ENCODE measurements at regions not wholly inside any gene's neighbourhood (a gene's known extent, or its start where the extent isn't known, plus 50 kb on each side); places are given as distances from the start of the nearest gene placed in this dataset.

DNA sequence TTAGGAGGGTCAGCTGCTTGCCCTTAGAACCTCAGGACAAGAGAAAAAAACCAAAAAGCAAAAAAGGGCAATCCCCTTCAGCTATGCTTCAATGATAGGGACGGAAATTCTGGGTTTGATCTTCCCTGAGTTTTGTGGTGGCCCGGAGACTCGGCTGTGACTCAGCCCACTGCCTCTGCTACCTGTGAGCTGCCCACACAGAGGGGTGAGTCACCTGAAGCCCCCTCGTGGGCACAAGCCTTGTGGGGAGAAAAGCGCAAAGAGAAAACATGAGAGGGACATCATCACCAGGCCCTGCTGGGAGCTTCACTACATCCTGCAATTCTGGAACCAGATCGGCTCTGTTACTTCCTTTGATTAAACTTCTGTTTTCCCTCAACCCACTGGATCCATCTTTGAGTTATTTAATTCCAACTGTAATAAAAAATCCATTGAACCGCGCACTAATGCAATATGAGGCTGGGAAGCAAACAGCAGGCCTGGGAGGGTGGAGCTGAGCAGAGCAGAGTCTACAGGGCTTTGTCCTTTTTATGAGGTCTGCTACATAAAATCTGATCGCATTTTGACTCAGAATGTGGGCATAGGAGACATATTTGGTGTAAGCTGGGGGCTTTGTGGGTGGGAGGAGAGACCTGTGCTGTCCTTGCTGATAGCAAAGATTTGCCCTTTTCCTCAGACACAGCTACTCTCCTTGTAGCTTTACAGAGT, 58.7 kb upstream of the STUM start:
- in situ Hi-C loops (cut with MboI; ENCODE audit: low sequenced_read_pairs) = loop anchor here (10.0 kb wide), 1 partner anchor 55 kb away; no protein-coding TSS in a partner anchor

DNA sequence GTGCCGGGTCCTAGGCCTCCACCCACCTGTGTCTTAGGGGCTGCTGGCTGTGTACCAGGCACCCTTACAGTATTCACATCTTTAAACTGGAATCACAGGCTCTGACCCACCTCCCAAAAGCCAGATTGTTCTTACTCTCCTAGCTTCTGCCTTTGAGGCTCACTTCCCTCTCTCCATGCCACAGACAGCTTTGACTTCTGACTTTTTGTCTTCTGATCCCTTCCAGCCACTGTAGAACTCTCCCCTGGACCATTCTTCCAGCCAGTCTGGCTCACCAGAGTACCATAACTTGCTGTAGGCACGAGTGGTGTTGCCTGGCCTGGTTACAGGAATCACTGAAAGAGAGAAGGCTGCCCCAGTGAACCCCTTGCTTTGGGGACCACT, 58.1 kb upstream of the STUM start:
- in situ Hi-C loops (cut with MboI; ENCODE audit: low sequenced_read_pairs) = loop anchor here (10.0 kb wide), 1 partner anchor 56 kb away; no protein-coding TSS in a partner anchor

DNA sequence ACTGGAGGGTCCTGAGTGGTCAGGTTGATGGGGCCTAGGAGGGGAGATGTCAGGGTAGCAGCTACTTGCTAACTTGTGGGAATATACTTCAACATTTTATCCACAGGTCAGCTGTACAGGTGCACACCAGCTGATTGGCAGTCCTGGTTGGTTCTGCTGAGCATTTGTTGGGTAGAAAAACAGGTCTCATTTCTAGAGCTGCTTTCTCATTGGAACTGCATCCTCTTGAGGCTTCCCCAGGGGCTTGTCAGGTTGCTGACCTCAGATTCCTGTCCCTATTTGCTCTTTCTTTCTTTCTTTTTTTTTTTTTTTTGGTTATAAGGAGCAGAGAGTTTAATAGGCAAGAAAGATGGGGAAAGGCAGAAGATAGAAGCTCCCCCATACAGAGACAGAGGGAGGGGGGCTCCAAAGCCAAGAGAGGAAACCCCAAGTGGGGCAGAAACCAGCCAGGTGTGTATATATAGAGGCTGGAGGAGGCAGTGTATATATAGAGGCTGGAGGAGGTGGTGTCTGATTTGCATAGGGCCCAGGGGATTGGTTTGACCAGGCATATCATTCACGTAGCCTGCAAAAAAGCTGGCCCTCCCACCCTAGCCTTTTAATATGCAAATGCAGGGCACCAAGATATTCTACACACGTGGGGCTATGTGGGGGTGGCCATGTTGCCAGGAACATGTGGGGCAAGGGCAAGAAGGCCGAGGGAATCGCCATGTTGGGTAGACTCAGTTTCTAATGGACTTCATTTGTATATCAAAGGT, 57.3 kb upstream of the STUM start:
- in situ Hi-C loops (cut with MboI; ENCODE audit: low sequenced_read_pairs) = loop anchor here (10.0 kb wide), 1 partner anchor 56 kb away; no protein-coding TSS in a partner anchor

- in situ Hi-C loops (cut with MboI; ENCODE audit: low sequenced_read_pairs) = loop anchor here (10.0 kb wide), 1 partner anchor 58 kb away; no protein-coding TSS in a partner anchor
These were observed 56.0 kb upstream of the STUM start for GRCh38 chr1:226492426-226493137.

- in situ Hi-C loops (cut with MboI; ENCODE audit: low sequenced_read_pairs) = loop anchor here (10.0 kb wide), 1 partner anchor 59 kb away; no protein-coding TSS in a partner anchor
These were observed 54.4 kb upstream of the STUM start for GRCh38 chr1:226494092-226494609.

- in situ Hi-C loops (cut with MboI; ENCODE audit: low sequenced_read_pairs) = loop anchor here (10.0 kb wide), 1 partner anchor 61 kb away; no protein-coding TSS in a partner anchor
These were observed 52.8 kb upstream of the STUM start for GRCh38 chr1:226495716-226496115.

DNA sequence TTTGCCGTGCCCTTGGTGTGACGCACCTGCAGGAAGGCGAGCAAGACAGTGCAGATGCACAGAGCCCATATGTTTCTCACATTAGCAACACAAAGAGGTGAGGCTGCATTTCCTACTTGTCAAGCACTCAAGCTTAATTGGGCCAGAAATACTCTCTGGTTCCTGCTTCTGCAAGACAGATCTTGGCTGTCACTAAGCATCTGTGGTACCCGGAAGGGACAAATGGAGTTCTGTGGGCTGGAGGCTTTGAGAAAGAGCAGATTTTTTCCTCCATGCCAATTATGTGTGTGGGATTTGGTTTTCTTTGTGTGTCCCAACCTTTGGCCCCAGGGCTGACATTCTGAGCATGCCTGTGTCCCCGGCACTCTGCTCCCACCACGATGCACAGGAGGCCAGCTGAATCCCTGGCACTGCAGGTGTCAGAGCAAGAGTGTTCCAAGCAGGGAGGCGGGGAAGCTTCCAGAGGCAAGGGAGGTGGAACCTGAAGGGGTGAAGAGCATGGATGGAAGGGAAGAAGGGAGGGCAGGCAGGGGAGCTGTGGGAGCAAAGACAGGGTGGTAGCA, 52.0 kb upstream of the STUM start:
- in situ Hi-C loops (cut with MboI; ENCODE audit: low sequenced_read_pairs) = loop anchor here (10.0 kb wide), 1 partner anchor 62 kb away; no protein-coding TSS in a partner anchor

DNA sequence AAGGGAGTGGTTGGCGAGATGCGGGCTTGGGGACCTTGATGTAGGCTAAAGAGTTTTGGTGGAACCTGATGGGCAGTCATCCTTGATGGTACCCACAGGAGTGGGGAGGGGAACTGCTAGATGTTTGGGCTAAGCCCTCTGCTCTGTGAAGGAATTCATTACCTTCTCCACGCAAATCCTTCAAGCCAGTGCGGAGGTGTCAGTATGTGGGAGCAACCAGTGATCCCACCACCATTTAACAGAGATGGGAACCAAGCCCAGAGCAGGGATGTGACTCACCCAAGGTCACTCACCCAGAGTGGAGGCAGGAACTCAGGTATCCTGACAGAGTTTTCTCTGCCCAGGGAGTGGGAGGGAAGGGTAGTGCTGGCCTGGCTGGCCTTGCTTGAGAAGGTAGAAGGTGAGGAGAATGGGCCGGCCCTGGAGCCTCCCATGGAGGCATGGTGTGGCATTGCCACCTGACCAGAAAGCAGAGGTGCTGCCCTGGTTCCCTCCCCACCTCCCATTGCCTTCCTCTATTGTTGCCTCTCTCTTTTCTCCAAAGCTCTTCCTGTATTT, 51.2 kb upstream of the STUM start:
- in situ Hi-C loops (cut with MboI; ENCODE audit: low sequenced_read_pairs) = loop anchor here (10.0 kb wide), 1 partner anchor 63 kb away; no protein-coding TSS in a partner anchor

DNA sequence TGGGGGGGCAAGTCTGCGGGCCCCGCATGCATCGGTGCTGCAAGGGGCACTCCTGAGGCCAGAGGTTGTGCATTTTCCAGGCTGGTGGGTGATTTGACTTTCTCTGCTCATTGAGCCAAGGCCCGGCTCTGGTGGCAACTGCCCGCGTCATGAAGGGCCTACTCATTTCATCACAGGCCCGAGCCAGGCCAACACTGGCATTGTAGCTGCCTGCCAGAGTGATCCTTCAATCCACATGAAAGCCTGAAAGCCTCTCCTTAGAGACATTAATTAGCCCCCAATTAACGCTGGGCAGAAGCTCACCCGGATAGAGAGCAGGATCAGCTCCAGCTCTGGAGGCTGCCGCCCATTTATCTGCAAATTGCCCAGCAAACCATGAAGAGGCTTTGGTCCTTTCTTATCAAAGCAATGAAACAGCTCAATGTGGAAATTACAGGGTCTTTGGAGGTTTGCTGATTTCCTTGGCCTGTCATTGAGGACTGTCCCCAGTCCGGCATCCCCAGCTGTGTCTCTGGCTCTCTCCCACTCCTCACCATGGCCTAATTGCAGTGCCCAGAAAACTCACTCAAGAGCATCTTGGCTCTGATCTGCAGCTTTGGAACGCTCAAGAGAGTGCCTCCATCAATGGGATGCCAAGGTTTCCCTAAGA, 50.4 kb upstream of the STUM start:
- in situ Hi-C loops (cut with MboI; ENCODE audit: low sequenced_read_pairs) = loop anchor here (10.0 kb wide), 1 partner anchor 63 kb away; no protein-coding TSS in a partner anchor

DNA sequence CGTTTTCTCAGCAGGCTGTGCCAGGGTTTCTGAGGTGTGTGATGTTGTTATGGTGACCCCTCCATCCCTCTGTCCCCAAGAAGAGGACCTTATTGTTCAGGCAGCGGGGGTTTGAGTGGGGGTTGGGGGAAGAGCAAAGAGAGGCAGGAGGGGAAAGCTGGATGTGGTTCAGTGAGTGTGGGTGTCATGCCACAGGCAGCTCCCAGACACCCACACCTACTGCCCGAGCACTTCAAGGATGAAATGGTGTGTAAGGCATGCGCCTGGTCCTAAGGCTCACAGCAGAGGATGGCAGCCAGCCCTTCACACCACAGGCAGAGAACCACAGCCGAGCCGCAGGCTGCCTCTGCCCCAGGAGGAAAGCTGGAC, 49.9 kb upstream of the STUM start:
- in situ Hi-C loops (cut with MboI; ENCODE audit: low sequenced_read_pairs) = loop anchor here (10.0 kb wide), 1 partner anchor 64 kb away; no protein-coding TSS in a partner anchor

All from HL-60/S4 (cell line).